SU-DHL-6 (cell line): ENCODE measurements at regions not wholly inside any gene's neighbourhood (a gene's known extent, or its start where the extent isn't known, plus 50 kb on each side); places are given as distances from the start of the nearest gene placed in this dataset.

Source experiments
- H2AFZ ChIP-seq: fragments of 200-600 bp; sonication (generic); 2 replicates; pipeline ENCODE4 v1.6.1; 2014; ENCODE audit warnings: low read depth, mild to moderate bottlenecking, moderate library complexity, mixed read lengths, antibody characterized with exemption, low read length; ENCODE audit not compliant: severe bottlenecking
- H3F3A ChIP-seq: fragments of 200-600 bp; shearing (Covaris generic); 2 replicates; pipeline ENCODE4 v1.6.0; 2016; ENCODE audit warnings: antibody characterized with exemption, mild to moderate bottlenecking; ENCODE audit not compliant: insufficient read depth
- H3K27ac ChIP-seq: fragments of 200-600 bp; sonication (generic); 2 replicates; pipeline ENCODE4 v1.5.1; 2016; ENCODE audit warnings: low read depth, mild to moderate bottlenecking, low read length, moderate library complexity, mixed read lengths
- H3K27me3 ChIP-seq: fragments of 200-600 bp; sonication (generic), shearing (Covaris generic); 2 replicates; pipeline ENCODE4 v1.6.0; 2014; ENCODE audit warnings: mild to moderate bottlenecking, low read length
- H3K36me3 ChIP-seq: fragments of 200-600 bp; sonication (generic); 2 replicates; pipeline ENCODE4 v1.6.1; 2014; ENCODE audit warnings: mild to moderate bottlenecking, low read length, mixed read lengths
- H3K4me2 ChIP-seq: fragments of 300-600, 200-600 bp; shearing (Covaris generic), sonication (generic); 2 replicates; pipeline ENCODE4 v1.6.0; 2014; ENCODE audit warnings: low read length, low read depth, mild to moderate bottlenecking; ENCODE audit not compliant: poor library complexity, severe bottlenecking
- H3K4me3 ChIP-seq: fragments of 200-600 bp; sonication (generic); 2 replicates; pipeline ENCODE4 v1.5.1; 2014; ENCODE audit warnings: antibody characterized with exemption, low read length, mild to moderate bottlenecking, mixed read lengths; ENCODE audit not compliant: insufficient read depth, poor library complexity, severe bottlenecking
- H3K79me2 ChIP-seq: fragments of 200-600 bp; sonication (generic); 2 replicates; pipeline ENCODE4 v1.6.1; 2014; ENCODE audit warnings: mild to moderate bottlenecking, low read length, moderate library complexity; ENCODE audit not compliant: insufficient read depth
- H3K9ac ChIP-seq: fragments of 200-600 bp; sonication (generic); 2 replicates; pipeline ENCODE4 v1.7.0; 2014; ENCODE audit warnings: mild to moderate bottlenecking, low read length
- H3K9me2 ChIP-seq: fragments of 200-600 bp; sonication (generic); replicated peaks from 2 replicates; pipeline ENCODE4 v1.6.1; 2014; ENCODE audit warnings: low read length; ENCODE audit not compliant: insufficient read depth
- H3K9me3 ChIP-seq: fragments of 200-600 bp; sonication (generic); 2 replicates; pipeline ENCODE4 v1.6.1; 2014; ENCODE audit warnings: low read length, mixed read lengths; ENCODE audit not compliant: insufficient read depth
- H4K20me1 ChIP-seq: fragments of 200-600 bp; sonication (generic); 2 replicates; pipeline ENCODE4 v1.6.1; 2014; ENCODE audit warnings: low read depth, mild to moderate bottlenecking, antibody characterized with exemption, low read length, moderate library complexity, mixed read lengths
- CTCF ChIP-seq: fragments of 200-600 bp; sonication (generic); IDR thresholded peaks from one replicate; pipeline ENCODE4 v1.5.1; 2017; ENCODE audit warnings: antibody characterized with exemption, mild to moderate bottlenecking, low read length, moderate library complexity; ENCODE audit not compliant: insufficient read depth, poor library complexity, severe bottlenecking
- EZH2phosphoT487 ChIP-seq: fragments of 200-600 bp; sonication (generic), shearing (Covaris generic); conservative IDR thresholded peaks from 2 replicates; pipeline ENCODE4 v1.6.1; 2018; ENCODE audit warnings: mild to moderate bottlenecking, antibody characterized with exemption, low read length, moderate library complexity, mixed read lengths

DNA sequence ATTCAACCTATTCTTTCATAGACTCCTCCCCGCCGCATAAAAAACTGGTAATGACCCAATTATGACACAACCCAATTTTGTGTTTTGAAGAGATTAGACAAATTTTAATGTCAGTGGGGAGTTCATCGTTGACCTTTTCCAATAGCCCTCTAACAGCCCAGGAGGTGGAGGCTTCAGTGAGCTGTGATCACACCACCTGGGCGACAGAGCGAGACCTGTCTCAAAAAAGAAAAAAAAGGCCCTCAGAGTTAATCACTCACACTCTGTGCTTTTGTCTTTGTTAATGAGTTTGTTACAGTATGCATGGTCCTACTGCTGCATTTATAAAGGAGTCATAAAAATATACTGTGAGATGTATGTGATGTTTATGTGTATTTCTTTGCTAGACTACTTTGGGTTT is 510.6 kb downstream of the CPS1 start:
- no peaks in the 10 kb centered on the region for H3K9me2 ChIP-seq
- no peaks in the 10 kb centered on the region for H3K9me3 ChIP-seq
- H3F3A ChIP-seq = no peaks in the 10 kb centered on the region
- no peaks in the 10 kb centered on the region for H3K79me2 ChIP-seq
- H3K4me2 ChIP-seq = no peak overlapping the region
- no peaks in the 10 kb centered on the region for H4K20me1 ChIP-seq
- H3K27me3 ChIP-seq = no peaks in the 10 kb centered on the region
- H3K4me3 ChIP-seq = no peak overlapping the region
- no peaks in the 10 kb centered on the region for H3K36me3 ChIP-seq
- H3K9ac ChIP-seq = no peak overlapping the region
- H3K27ac ChIP-seq = no peak overlapping the region
- H2AFZ ChIP-seq = no peak overlapping the region
- no peak for TF ChIP-seq EZH2phosphoT487
- no peak for TF ChIP-seq CTCF

DNA sequence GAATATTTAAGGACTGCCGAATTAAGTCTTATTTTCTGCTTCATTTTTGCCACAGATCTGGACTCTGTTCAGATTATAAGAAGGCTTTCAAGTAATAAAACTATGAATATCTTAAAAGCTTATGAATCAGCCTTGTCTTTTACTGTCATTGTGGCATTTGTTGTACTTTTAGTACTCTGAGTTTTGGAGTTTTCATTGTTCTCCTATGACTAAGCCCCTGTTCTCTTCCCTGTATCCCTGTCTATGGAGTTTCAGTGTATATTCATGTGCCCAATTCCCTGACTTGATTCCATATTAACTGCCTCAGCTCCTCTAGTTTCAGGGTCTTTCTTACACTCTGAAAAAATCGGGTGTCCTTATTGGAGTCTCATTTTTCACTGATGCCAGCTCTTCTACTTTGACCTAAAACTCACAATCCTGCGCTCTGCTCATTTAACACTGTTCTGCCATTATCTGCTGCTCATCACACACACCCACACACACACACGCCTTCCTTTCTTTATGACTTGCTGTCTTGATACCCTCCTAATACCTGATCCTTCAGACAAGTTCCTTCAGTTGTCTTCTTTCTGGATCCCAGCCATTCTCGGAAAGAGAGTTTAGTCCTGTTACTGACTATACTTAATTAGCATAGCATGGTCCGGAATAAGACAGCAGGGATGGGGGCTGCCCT is 511.8 kb downstream of the CPS1 start:
- no peak overlapping the region for H3K9ac ChIP-seq
- no peak overlapping the region for H2AFZ ChIP-seq
- H3F3A ChIP-seq = no peaks in the 10 kb centered on the region
- H3K36me3 ChIP-seq = no peaks in the 10 kb centered on the region
- no peaks in the 10 kb centered on the region for H3K9me2 ChIP-seq
- H3K79me2 ChIP-seq = no peaks in the 10 kb centered on the region
- no peaks in the 10 kb centered on the region for H3K27me3 ChIP-seq
- H4K20me1 ChIP-seq = no peaks in the 10 kb centered on the region
- H3K9me3 ChIP-seq = no peaks in the 10 kb centered on the region
- no peak overlapping the region for H3K4me2 ChIP-seq
- H3K27ac ChIP-seq = no peak overlapping the region
- TF ChIP-seq CTCF = no peak
- no peak for TF ChIP-seq EZH2phosphoT487
- no peak overlapping the region for H3K4me3 ChIP-seq

DNA sequence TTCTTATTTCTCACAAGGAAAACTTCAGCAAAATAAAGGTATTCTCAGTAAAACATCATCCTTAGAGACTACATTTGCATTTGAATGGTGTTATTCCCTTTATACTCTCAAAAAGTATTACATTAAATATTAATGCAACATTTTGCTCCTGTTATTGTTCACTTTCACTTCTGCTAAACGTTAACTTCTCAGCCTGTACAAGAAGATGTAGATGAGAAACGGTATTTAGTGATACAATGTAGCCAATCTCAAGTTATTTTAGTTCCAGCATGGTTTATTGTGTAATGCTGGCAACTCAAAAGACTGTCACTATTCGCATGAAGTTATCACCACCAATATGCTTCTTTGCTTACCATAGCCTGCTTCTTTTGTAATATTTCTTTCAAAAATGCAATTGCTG is 514.1 kb downstream of the CPS1 start:
- H2AFZ ChIP-seq = no peak overlapping the region
- no peaks in the 10 kb centered on the region for H3F3A ChIP-seq
- H3K9me3 ChIP-seq = no peaks in the 10 kb centered on the region
- no peaks in the 10 kb centered on the region for H3K27me3 ChIP-seq
- no peaks in the 10 kb centered on the region for H3K36me3 ChIP-seq
- H4K20me1 ChIP-seq = no peaks in the 10 kb centered on the region
- TF ChIP-seq EZH2phosphoT487 = no peak
- TF ChIP-seq CTCF = no peak
- no peak overlapping the region for H3K9ac ChIP-seq
- no peaks in the 10 kb centered on the region for H3K9me2 ChIP-seq
- H3K27ac ChIP-seq = no peak overlapping the region
- no peak overlapping the region for H3K4me2 ChIP-seq
- no peaks in the 10 kb centered on the region for H3K79me2 ChIP-seq
- H3K4me3 ChIP-seq = no peak overlapping the region
